ENCODE measurements at regions not wholly inside any gene's neighbourhood (a gene's known extent, or its start where the extent isn't known, plus 50 kb on each side); places are given as distances from the start of the nearest gene placed in this dataset.

GRCh38 chr10:78392197-78392596 is 358.5 kb downstream of the RPS24 start:
- TF ChIP-seq, protein P1, sequence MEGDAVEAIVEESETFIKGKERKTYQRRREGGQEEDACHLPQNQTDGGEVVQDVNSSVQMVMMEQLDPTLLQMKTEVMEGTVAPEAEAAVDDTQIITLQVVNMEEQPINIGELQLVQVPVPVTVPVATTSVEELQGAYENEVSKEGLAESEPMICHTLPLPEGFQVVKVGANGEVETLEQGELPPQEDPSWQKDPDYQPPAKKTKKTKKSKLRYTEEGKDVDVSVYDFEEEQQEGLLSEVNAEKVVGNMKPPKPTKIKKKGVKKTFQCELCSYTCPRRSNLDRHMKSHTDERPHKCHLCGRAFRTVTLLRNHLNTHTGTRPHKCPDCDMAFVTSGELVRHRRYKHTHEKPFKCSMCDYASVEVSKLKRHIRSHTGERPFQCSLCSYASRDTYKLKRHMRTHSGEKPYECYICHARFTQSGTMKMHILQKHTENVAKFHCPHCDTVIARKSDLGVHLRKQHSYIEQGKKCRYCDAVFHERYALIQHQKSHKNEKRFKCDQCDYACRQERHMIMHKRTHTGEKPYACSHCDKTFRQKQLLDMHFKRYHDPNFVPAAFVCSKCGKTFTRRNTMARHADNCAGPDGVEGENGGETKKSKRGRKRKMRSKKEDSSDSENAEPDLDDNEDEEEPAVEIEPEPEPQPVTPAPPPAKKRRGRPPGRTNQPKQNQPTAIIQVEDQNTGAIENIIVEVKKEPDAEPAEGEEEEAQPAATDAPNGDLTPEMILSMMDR (IDR thresholded peaks at IDR 0.05) = no peak
- no peak for TF ChIP-seq POLR2A (IDR thresholded peaks at IDR 0.05)
